Vagina (tissue), 2 donors: ENCODE measurements at regions not wholly inside any gene's neighbourhood (a gene's known extent, or its start where the extent isn't known, plus 50 kb on each side); places are given as distances from the start of the nearest gene placed in this dataset.
"Not testable (repeated sequence)": the region's sequence is repeated elsewhere in the genome, so short reads cannot be mapped to it uniquely, and the experiment has no call there.

Experiments
- DNase-seq, 2 donors: peaks; one replicate each; pipeline ENCODE4 v3.0.0-alpha.2; 2017; ENCODE audit errors: extremely low spot score in 2 of 2
- H3K27ac ChIP-seq: fragments of 200-600 bp; sonication (generic); one replicate; pipeline ENCODE4 v1.5.1; 2019
- H3K27me3 ChIP-seq: fragments of 200-600 bp; sonication (generic); one replicate; pipeline ENCODE4 v1.5.1; 2019
- H3K36me3 ChIP-seq, 2 donors: fragments of 200-600 bp; sonication (generic); one replicate each; pipeline ENCODE4 v1.5.1; 2017 to 2019
- H3K4me1 ChIP-seq: fragments of 200-600 bp; sonication (generic); one replicate; pipeline ENCODE4 v1.5.1; 2019
- H3K4me3 ChIP-seq, 2 donors: fragments of 200-600 bp; sonication (generic); 1 replicate in 1 of 2; 2 replicates in 1 of 2; pipeline ENCODE4 v1.5.1; 2016 to 2019
- H3K9me3 ChIP-seq: fragments of 200-600 bp; sonication (generic); one replicate; pipeline ENCODE4 v1.5.1; 2019
- CTCF ChIP-seq, 3 experiments: fragments of 450-650 bp in 2 of 3; fragments of 200-600 bp in 1 of 3; sonication (generic) in 1 of 3; IDR thresholded peaks; one replicate each; pipeline ENCODE4 v1.5.1; 2017 to 2019; ENCODE audit warnings: antibody characterized with exemption in 3 of 3, mild to moderate bottlenecking in 2 of 3, moderate library complexity in 2 of 3
- POLR2A ChIP-seq, 2 donors: fragments of 450-650 bp; IDR thresholded peaks; one replicate each; pipeline ENCODE4 v1.6.1; 2017; ENCODE audit warnings: antibody characterized with exemption in 2 of 2, mild to moderate bottlenecking in 2 of 2, moderate library complexity in 2 of 2
- POLR2AphosphoS5 ChIP-seq, 2 donors: sonication (generic); formaldehyde crosslinking; IDR thresholded peaks; one replicate each; pipeline ENCODE4 v1.9.0; 2017; ENCODE audit warnings: antibody characterized with exemption in 2 of 2, mild to moderate bottlenecking in 2 of 2, low read depth in 1 of 2; ENCODE audit not compliant: insufficient read depth in 1 of 2
- intact Hi-C: fragments of 100-400 bp; cut with DNase I; formaldehyde crosslinking; loops from one replicate; pipeline ENCODE4 v1.15.1; 2023

- DNase-seq: no peak
- H3K27me3 ChIP-seq: no peaks in the 10 kb centered on the region
- no peak for TF ChIP-seq POLR2A (IDR thresholded peaks at IDR 0.05)
- no peak overlapping the region for H3K4me3 ChIP-seq
- no peaks in the 10 kb centered on the region for H3K4me1 ChIP-seq
- intact Hi-C loops: no loop called here
- H3K27ac ChIP-seq: no peak overlapping the region
- no peaks in the 10 kb centered on the region for H3K9me3 ChIP-seq
- no peaks in the 10 kb centered on the region for H3K36me3 ChIP-seq
Observed at GRCh38 chr9:73444821-73445220, 293.2 kb downstream of the ANXA1 start.

- H3K4me3 ChIP-seq, H3K27ac ChIP-seq, H3K9me3 ChIP-seq, H3K36me3 ChIP-seq, DNase-seq, H3K4me1 ChIP-seq, H3K27me3 ChIP-seq, intact Hi-C loops: not testable (repeated sequence)
Observed at GRCh38 chr9:73445384-73445783, 293.7 kb downstream of the ANXA1 start.

- DNase-seq: no peak
- intact Hi-C loops: no loop called here
- no peak for TF ChIP-seq POLR2AphosphoS5 (IDR thresholded peaks at IDR 0.05; ENCODE audit: insufficient read depth in 1 of 2, low read depth in 1 of 2)
- no peak for TF ChIP-seq CTCF (IDR thresholded peaks at IDR 0.05)
- no peak for TF ChIP-seq POLR2A (IDR thresholded peaks at IDR 0.05)
- Histone ChIP-seq H3K27ac (no peak overlapping the region), H3K27me3 (no peaks in the 10 kb centered on the region), H3K36me3 (no peaks in the 10 kb centered on the region), H3K9me3 (no peaks in the 10 kb centered on the region), H3K4me3 (no peak overlapping the region), H3K4me1 (no peaks in the 10 kb centered on the region)
Observed at GRCh38 chr9:73446306-73446705, 294.6 kb downstream of the ANXA1 start.

- H3K27ac ChIP-seq: no peak overlapping the region
- H3K36me3 ChIP-seq: no peaks in the 10 kb centered on the region
- DNase-seq: no peak
- no peaks in the 10 kb centered on the region for H3K27me3 ChIP-seq
- H3K4me3 ChIP-seq: no peak overlapping the region
- intact Hi-C loops: no loop called here
- no peaks in the 10 kb centered on the region for H3K4me1 ChIP-seq
- no peaks in the 10 kb centered on the region for H3K9me3 ChIP-seq
- TF ChIP-seq CTCF (IDR thresholded peaks at IDR 0.05): no peak
- TF ChIP-seq POLR2AphosphoS5 (IDR thresholded peaks at IDR 0.05; ENCODE audit: insufficient read depth in 1 of 2, low read depth in 1 of 2): no peak
- no peak for TF ChIP-seq POLR2A (IDR thresholded peaks at IDR 0.05)
Observed at GRCh38 chr9:73451003-73451402, 299.3 kb downstream of the ANXA1 start.

GRCh38 chr9:73459817-73460216 lies 308.2 kb downstream of the ANXA1 start:
- no peak overlapping the region for H3K27ac ChIP-seq
- no peaks in the 10 kb centered on the region for H3K27me3 ChIP-seq
- no peak for TF ChIP-seq POLR2A (IDR thresholded peaks at IDR 0.05)
- no peak for TF ChIP-seq CTCF (IDR thresholded peaks at IDR 0.05)
- TF ChIP-seq POLR2AphosphoS5 (IDR thresholded peaks at IDR 0.05; ENCODE audit: insufficient read depth in 1 of 2, low read depth in 1 of 2): no peak
- no peak overlapping the region for H3K4me3 ChIP-seq
- no peaks in the 10 kb centered on the region for H3K4me1 ChIP-seq
- intact Hi-C loops: no loop called here
- no peaks in the 10 kb centered on the region for H3K36me3 ChIP-seq
- no peak for DNase-seq
- H3K9me3 ChIP-seq: no peaks in the 10 kb centered on the region

- no peaks in the 10 kb centered on the region for H3K9me3 ChIP-seq
- TF ChIP-seq CTCF (IDR thresholded peaks at IDR 0.05) (no peak), POLR2A (IDR thresholded peaks at IDR 0.05) (no peak), POLR2AphosphoS5 (IDR thresholded peaks at IDR 0.05; ENCODE audit: insufficient read depth in 1 of 2, low read depth in 1 of 2) (no peak)
- no peak overlapping the region for H3K27ac ChIP-seq
- H3K36me3 ChIP-seq: no peaks in the 10 kb centered on the region
- no peak for DNase-seq
- no peaks in the 10 kb centered on the region for H3K4me1 ChIP-seq
- H3K27me3 ChIP-seq: no peaks in the 10 kb centered on the region
- H3K4me3 ChIP-seq: no peak overlapping the region
- intact Hi-C loops: no loop called here
Observed at GRCh38 chr9:73468716-73469115, 317.1 kb downstream of the ANXA1 start.
